ENCODE measurements at regions not wholly inside any gene's neighbourhood (a gene's known extent, or its start where the extent isn't known, plus 50 kb on each side); places are given as distances from the start of the nearest gene placed in this dataset.
"Not testable (repeated sequence)": the region's sequence is repeated elsewhere in the genome, so short reads cannot be mapped to it uniquely, and the experiment has no call there.

GRCh38 chr11:100409267-100409666, 277.8 kb upstream of the ARHGAP42 start:
- not testable (repeated sequence) for DNase-seq

DNA sequence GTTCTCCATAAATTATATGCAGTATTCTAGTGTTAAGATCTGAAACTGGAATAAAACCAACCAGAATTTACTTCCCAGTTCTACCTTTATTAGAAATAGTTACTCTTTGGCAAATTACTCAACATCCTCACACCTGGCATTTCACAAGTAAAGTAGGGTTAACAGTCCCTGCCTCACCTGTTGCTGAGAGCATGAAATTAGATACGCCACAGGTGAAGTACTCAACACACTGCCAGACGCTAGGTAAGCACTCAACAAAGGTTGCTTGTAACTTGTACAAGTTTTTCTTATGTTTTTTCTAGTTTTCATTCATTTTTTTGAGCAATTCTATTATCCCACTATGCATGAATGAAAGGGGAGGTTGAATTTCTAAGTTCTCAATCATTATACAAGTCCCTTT, 267.6 kb upstream of the ARHGAP42 start:
- no peak for DNase-seq

DNA sequence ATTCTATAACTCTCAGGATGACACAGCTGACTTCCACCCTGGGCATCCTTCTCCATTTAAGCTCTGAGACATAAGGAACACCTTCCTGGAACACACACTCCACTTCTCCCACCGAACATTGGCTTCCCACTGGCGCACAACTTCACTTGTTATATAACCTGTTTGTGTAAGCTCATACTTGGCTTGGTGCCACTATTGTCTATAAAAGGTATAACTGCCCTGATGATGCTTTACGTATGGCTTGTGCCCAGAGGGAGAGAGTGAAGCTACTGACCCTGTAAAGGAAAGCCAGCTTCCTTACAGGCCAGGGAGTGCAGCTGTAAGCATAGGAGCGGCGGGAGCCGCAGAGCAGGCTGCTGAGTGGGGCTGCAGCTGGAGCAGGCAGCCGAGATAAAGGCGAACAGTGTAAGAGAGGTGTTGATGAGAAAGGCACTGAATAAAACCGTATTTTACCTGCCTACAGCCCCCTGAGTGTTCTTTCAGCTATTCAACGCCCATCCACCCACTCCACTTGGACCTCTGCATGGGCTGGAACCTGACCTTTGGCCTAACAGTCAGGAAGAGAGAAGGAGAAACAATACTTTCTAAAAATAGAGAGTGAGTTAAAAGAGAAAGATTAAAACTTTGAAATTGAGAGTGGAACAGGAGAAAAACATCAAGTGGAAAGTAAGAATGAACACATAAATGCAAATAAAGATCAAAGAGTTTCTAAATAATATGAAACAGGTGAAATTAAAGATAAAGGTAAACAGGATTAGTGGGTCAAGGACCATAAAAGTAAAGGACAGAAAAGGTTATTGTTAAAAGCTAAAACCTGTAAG, 252.1 kb upstream of the ARHGAP42 start:
- DNase-seq, result no peak

- no peak for DNase-seq
These were observed 248.7 kb upstream of the ARHGAP42 start for GRCh38 chr11:100438376-100438775.

DNA sequence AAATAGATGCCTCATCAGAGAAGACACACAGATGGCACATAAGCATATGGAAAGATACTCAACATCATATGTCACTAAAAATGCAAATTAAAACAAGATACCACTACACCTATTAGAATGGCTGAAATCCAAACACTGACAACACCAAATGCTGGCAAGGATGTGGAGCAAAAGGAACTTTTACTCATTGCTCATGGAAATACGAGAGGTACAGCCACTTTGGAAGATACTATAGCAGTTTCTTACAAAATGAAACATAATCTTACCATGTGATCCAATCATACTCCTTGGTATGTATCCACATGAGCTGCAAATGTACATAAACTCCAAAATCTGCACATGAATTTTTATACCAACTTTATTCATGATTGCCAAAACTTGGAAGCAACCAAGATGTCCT, 246.0 kb upstream of the ARHGAP42 start:
- no peak for DNase-seq

DNA sequence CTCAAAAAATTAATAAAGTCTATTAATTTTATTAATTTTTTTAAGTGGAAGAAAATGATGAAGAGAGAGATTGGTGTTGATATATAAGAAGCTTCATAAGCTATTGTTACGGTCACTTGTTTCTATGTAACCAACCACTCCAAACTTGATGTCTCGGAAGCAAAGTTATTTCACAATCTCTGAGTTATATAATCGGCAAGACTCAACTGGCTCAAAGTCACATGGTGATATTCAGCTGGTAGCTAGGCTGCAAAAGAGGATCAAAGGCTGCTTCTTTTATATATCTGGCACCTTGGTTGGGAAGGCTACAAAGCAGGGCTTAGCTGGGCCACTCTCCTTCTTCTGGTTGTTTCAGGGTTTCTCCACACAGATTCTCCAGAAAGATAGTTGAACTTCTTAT, 245.1 kb upstream of the ARHGAP42 start:
- no peak for DNase-seq

GRCh38 chr11:100445231-100445735, 241.8 kb upstream of the ARHGAP42 start:
- DNase-seq, result no peak

DNA sequence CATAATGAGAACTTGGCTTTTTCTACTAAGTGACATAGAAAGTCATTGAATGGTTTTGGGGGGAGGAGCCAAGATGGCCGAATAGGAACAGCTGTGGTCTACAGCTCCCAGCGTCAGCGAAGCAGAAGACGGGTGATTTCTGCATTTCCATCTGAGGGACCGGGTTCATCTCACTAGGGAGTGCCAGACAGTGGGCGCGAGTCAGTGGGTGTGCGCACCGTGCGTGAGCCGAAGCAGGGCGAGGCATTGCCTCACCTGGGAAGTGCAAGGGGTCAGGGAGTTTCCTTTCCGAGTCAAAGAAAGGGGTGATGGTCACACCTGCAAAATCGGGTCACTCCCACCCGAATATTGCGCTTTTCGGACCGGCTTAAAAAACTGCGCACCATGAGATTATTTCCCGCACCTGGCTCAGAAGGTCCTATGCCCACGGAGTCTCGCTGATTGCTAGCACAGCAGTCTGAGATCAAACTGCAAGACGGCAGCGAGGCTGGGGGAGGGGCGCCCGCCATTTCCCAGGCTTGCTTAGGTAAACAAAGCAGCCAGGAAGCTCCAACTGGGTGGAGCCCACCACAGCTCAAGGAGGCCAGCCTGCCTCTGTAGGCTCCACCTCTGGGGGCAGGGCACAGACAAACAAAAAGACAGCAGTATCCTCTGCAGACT, 235.2 kb upstream of the ARHGAP42 start:
- not testable (repeated sequence) for DNase-seq

DNA sequence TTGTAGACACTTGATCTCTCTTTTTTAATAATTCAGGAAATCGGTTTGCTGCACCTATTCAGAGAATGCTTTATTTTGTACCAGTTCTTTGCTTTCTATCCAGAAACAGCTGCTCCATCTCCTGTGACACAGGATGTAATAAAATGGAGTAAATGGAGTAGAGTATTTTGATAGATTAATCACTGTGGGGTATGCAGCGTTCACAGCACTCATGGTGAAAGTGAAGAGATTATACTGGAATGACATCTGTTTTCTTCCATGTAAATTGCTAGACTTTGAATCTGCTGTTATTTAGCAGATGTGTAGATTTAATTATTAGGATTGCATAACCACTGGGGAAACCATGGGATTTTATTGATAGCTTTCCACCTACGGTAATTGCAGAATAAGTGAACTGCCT, 227.3 kb upstream of the ARHGAP42 start:
- DNase-seq, result no peak

- DNase-seq, result no peak
These were observed 226.7 kb upstream of the ARHGAP42 start for GRCh38 chr11:100460426-100460825.

DNA sequence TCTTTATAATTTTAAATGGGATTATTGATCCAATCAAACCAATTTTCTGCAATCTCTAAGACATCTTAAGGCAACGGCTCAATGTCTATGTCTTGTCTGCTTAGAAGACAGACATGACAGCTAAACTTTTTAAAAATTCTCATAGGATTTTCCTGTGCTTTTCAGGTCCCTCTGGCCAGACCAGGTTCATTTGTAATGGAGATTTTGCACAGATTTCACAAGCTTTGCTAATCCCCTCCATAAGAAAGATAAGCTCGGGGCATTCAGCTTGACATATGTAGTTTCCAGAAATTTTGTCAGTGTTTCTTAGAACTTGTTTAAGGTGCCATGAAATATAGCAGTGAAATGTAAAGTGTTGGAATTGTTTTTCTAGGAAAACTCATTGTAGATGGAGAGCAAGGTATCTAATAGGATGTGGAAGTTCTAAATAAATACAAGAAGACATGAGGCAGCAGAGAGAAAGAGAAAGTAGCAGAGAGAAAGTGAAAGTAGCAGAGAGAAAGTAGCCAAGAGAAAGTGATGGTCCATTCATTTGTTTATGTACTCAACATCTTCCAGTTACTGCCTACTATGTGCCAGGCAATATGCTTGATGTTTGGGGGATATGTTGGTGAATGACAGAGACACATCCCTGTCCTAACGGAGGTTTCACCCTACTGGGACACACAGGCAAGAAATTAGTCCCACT, 219.1 kb upstream of the ARHGAP42 start:
- DNase-seq, result no peak

GRCh38 chr11:100469835-100470234, 217.3 kb upstream of the ARHGAP42 start:
- no peak for DNase-seq

DNA sequence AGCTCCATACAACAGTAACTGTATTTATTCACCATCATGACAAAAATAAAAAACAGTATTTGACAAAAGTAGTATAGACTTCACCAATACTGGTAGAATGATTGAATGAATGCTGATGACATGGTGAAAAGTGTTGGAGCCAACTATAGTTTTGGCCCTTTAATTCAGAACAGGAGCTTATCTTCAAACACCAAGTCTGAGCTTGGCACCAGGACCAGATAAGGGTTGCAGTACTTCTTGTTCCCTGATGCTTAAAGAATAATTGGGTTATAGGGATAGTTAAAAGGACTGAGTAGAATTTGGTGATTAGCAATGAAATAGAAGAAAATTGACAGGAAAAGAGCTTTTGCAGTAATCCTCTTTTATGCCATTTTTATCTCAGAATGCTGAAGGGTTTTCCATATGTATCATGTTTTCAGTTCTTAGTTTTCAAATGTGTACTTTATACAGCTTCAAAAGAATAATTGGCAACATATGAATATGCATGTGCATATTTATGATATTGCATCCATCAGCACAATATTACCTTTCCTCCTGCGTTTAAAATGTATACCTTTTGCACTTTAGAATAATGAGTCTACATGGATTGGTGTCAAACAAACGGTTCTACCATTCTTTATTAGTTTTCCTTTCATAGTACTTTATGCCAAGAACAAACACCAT, 214.2 kb upstream of the ARHGAP42 start:
- no peak for DNase-seq

- no peak for DNase-seq
These were observed 213.7 kb upstream of the ARHGAP42 start for GRCh38 chr11:100473390-100473740.

DNA sequence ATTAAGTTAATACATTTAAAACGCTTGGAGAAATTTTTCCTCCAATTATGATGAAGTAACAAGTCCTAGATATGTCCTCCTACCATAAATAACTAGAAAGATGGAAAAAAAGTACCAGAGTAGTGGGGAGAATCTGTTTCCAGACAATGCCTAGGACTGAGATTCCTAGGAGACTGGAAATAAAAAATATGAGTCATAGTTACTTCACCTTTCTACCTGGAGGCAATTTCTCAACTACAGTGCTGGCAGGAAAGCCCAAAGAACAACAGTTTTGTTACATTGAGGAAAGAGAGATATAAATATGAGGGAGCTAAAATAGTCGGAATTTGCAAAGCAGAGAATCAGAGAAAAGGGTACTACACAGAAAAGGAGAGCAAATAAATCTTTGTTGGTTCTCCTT, 202.1 kb upstream of the ARHGAP42 start:
- DNase-seq, result no peak

DNA sequence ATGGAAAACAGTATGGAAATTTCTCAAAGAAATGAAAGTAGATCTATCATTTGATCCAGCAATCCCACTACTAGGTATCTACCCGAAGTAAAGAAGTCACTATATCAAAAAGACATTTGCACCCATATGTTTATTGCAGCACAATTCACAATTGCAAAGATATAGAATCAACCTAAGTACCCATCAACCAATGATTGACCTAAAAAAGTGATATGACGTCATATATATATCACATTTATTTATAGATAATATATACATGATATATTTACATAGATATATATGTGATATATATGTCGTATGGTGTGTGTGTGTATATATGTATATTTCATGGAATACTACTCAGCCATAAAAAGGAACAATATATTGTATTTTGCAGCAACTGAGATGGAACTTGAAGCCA, 188.3 kb upstream of the ARHGAP42 start:
- DNase-seq, result no peak

GRCh38 chr11:100501450-100501849, 185.6 kb upstream of the ARHGAP42 start:
- no peak for DNase-seq

DNA sequence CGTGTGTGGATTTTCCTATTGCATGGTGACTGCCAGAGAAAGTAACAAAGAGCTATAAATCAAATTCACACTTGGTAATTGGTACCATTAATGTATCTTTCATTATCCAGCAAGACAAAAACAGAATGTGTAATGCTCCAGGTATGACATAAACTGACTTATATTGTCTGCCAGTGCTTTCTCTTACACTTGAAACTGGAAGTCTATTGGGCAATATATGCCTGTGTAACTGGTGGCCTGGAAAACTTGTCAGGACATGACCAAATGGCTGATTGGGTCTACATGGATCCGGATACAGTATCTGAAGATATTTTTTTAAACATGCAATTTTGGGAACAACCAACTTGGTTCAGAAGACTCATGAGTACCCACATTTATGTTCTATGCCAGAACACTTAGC, 174.6 kb upstream of the ARHGAP42 start:
- DNase-seq, result no peak

DNA sequence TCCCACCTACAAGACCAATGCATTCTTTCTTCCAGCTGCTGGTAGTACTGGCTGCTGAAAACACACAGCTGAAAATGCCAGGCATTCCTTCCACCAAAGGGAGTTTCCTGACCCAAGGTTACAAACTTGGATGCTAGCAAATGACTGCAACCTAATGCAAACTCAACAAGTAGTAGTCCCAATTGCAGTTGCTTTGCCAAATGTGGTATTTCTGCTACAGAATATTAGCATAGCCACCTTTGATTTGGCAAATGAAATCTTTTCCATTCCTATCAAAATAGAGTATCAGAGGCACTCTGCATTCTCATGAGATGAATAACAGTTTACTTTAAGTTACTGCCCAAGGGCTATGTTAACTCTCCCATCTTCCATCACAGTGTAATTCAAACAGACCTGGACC, 172.0 kb upstream of the ARHGAP42 start:
- no peak for DNase-seq

DNA sequence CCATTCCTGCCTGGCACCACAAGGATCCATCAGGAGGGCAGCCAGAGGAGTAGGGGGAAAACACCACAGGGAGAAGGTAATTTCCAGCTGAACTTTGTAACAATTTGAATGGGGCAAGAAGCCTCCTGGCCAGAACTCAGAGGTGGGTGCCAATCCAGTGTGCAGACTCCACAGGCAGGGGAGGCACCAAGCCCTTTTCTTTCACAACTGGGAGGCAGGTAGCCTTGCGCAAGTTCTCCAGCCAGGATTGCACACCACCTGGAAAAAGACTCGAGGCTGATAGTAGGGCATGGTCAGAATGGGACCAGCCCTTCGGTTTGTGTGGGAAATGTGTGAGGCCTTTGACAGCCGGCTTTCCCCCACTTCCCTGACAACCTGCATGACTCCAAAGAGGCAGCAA, 161.9 kb upstream of the ARHGAP42 start:
- no peak for DNase-seq

- DNase-seq, result no peak
These were observed 161.5 kb upstream of the ARHGAP42 start for GRCh38 chr11:100525635-100526034.

DNA sequence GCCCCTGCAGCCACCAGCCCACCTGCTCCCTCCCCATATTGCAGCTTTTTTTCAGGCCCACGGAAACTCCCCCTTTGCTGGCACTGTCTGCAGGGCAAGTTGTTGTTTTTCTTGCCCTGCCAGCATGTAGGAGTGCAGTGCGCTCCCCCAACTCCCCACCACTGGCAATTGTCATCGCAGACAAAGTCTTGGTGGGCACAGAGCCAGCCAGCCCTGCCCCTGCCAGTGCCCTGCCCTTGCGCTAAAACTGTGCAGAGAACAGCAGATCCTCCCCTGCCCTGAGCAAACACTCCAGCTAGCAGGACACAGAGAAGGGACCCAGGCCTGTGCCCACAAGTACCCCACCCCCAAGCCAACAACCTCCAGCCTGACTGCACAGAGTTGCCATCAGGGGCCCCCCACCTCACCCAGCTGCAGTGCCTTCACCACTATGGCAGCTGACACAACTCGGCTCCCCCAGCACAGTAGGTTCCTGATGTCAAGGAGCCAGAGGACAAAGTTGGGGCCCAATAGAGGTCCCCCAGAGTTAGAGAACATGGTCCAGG, 158.1 kb upstream of the ARHGAP42 start:
- no peak for DNase-seq

DNA sequence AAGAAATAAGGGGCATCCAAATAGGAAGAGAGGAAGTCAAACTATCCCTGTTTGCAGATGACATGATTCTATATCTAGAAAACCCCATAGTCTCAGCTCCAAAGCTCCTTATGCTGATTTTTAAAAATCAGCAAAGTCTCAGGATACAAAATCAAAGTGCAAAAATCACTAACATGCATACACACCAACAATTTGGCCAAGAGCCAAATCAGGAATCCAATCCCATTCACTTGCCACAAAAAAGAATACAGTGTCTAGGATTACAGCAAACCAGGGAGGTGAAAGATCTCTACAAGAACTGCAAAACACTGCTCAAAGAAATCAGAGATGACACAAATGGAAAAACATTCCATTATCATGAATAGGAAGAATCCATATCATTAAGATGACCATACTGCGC, 155.8 kb upstream of the ARHGAP42 start:
- not testable (repeated sequence) for DNase-seq

All from fibroblast of skin of scalp (primary cell).